ENCODE measurements at regions not wholly inside any gene's neighbourhood (a gene's known extent, or its start where the extent isn't known, plus 50 kb on each side); places are given as distances from the start of the nearest gene placed in this dataset.

DNA sequence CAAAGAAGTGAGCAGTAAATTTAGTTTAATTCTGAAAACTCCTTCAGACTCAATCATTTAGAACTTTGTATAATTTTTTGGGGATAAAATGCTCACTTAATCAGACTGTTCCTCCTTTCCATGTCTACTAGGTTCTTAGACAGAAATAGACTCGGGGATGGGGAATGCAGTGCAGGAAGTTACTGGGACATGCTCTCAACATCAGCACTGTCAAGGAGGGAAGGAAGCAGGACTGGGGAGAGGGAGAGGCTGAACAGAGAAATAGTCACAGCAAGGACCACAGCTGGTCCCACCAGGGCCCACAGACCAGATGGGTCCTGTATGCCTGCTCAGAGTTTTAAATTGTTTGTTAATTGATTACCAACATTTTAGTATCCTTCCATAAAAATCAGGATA lies 310.1 kb upstream of the MSX2 start:
- DNase-seq, result no peak

DNA sequence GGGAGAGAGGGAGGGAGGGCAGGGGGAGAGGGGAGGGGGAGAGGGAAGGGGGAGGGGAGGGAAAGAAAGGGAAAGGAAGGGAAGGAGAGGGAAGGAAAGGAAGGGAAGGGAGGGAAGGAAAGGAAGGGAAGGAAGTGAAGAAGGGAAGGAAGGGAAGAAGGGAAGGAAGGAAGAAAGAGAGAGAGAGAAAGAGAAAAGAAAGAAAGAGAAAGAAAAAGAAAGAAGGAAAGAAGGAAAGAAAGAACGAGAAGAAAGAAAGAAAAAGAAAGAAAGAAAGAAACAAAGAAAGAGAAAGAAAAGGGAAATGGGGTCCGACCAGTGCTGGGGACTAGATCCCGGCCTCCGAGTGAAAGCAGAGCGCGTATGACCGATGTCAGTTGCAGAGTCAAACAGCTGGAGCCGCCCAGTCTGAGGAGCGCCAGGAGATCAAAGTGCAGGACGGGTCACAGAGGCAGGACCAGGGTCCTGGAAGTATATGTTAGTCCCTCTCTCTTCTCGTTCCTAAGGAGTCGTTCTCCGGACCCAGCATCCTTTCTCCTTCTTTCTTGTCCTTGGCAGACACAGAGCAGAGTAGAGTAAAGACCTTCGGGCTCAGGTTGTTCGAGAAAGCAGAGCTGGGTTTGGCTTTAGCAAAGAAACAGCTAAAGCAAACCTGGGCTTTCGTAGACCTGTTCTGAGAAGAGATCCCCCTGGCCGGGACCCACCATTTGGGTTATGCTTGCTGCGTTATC lies 305.4 kb upstream of the MSX2 start:
- DNase-seq, result peak; percentile 58

GRCh38 chr5:174419540-174420132 lies 304.7 kb upstream of the MSX2 start:
- DNase-seq, result peak; percentile 88

- no peak for DNase-seq
Measured at GRCh38 chr5:174420651-174421407, 303.6 kb upstream of the MSX2 start.

- no peak for DNase-seq
Measured at GRCh38 chr5:174421408-174421805, 303.0 kb upstream of the MSX2 start.

GRCh38 chr5:174423558-174423957 lies 300.8 kb upstream of the MSX2 start:
- no peak for DNase-seq

- DNase-seq, result no peak
Measured at GRCh38 chr5:174424219-174425053, 299.9 kb upstream of the MSX2 start.

GRCh38 chr5:174425271-174425963 lies 299.0 kb upstream of the MSX2 start:
- DNase-seq, result no peak

DNA sequence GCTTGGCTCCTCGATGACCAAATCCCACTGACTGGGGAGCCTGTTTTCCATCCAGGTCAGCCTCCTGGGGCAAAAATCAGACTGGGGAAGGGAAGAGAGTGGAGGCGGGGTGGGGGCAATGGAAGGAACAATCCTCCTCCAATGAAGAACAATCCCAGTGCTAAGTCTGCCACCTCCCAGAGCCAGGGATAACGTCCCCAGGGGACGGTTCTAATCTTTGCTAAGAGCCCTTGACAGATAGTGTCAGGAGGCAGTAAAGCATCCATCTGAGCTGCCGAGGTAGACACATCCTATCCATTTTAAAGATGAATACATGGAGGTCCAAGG lies 298.5 kb upstream of the MSX2 start:
- DNase-seq, result no peak

DNA sequence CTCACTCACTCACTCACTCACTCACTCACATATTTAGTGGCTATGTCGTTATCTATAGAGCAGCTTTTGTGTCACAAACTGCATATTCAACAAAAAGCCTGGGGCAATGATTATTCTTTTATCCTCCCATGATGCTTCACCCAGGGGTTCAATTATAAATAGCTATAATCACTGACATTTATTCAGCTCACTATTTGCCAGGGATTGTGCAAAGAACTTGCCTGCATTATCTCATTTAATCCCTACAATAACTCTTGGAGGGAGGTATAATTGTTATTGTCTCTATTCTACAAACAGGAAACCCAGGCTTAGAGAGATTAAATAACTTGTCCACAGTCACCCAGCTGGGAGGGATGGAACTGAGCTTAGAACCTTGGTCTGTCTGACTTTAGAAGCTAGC lies 298.0 kb upstream of the MSX2 start:
- DNase-seq, result no peak

GRCh38 chr5:174426851-174427250 lies 297.5 kb upstream of the MSX2 start:
- DNase-seq, result no peak

GRCh38 chr5:174427304-174427703 lies 297.1 kb upstream of the MSX2 start:
- no peak for DNase-seq

DNA sequence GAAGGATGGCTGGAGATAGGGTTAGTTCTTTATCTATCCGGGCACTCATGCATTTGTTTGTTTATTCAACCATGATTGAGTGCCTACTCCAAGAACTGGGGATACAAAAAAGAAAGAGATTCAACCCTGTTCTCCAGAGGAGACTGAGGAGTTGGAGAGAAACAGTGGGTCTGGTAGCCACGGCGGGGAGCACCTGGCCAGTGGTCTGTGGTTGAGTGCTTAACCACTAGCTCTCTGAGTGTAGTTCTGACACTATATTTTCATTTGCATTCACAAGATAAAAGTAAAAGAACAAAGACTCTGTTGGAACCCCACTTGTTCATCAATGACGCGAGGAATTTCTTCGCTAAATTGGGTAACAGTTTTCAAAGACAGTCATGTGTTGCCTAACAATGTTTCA lies 295.5 kb upstream of the MSX2 start:
- DNase-seq, result no peak

DNA sequence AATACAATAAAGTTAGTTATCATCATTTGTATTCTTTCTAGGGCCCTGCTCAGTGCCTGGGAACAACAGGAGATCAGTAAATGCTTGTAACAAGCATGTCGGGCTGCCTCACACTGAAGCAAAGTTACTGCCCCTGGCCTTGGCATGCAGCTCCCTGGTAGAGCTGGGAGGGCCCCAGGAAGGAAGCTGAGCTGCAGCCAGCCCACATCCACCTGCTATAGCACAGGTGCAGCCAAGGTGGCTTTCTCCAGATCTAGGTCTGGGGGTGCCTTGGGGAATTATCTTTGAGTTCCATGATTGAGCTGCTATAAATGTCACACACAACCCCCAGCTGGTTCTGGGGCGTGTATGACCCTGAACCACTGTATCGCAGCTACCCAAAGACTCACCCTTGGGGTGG lies 293.4 kb upstream of the MSX2 start:
- no peak for DNase-seq

DNA sequence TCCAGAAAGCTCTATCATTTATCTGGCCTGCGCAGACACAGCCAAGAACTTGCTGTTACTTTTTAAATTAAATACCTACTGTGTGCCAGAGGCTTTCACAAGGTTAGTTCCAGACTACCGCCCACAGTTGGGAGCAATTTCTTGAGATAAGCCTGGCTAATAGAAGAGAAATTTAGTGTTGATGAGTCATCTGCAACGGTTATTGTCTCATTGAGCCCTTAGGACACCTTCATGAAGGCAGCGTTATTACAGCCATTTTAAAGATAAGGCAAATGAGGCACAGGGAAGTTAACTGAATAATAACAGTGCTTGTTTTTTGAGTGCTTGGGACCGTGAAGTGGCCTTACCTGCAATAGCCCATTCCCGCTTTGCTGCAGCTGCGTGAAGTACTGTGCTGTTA lies 292.9 kb upstream of the MSX2 start:
- DNase-seq, result no peak

DNA sequence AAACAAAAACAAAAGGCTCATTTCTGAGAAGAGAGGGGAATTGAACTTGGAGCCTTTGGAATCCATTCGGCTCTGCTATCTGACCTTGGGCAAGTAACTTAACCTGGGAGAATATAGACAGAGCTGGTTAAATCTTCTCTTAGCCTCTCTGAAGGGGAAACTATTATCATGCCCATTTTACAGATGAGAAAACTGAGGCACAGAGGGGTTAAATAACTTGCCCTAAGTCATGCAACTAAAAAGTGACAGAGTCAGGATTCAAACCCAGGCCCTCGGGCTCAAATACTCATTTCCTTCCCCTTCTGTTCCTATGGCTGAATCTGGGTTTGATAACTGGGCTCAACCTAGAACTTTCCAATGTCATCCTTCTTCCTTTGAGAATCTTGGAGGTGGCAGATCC lies 291.3 kb upstream of the MSX2 start:
- no peak for DNase-seq

GRCh38 chr5:174436750-174437149 lies 287.6 kb upstream of the MSX2 start:
- DNase-seq, result no peak

- no peak for DNase-seq
Measured at GRCh38 chr5:174444479-174445188, 279.7 kb upstream of the MSX2 start.

DNA sequence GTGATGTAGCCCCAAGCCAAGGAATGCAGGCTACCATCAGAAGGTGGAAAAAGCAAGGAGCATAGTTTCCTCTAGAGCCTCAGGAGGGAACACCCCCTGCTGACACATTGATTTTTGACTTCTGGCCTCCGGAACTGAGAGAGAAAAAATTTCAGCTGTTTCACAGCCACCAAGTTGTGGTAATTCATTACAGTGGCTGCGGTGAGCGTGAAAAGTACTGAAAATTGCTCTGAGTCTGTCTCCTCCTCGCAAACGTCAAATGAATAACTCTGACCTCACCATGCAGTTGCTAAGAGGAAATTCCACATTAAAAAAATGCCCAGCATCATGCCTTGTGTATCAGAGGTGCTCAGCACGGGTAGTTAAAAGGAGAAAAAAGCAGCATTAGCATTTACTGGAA lies 277.9 kb upstream of the MSX2 start:
- no peak for DNase-seq

- DNase-seq, result no peak
Measured at GRCh38 chr5:174446988-174447387, 277.4 kb upstream of the MSX2 start.

GRCh38 chr5:174448041-174448440 lies 276.3 kb upstream of the MSX2 start:
- no peak for DNase-seq

- DNase-seq, result no peak
Measured at GRCh38 chr5:174448662-174449061, 275.7 kb upstream of the MSX2 start.
